ENCODE measurements at regions not wholly inside any gene's neighbourhood (a gene's known extent, or its start where the extent isn't known, plus 50 kb on each side); places are given as distances from the start of the nearest gene placed in this dataset.
"Not testable (repeated sequence)": the region's sequence is repeated elsewhere in the genome, so short reads cannot be mapped to it uniquely, and the experiment has no call there.

GRCh38 chr11:34830648-34831047 lies 85.5 kb downstream of the APIP start:
- no peak for DNase-seq

GRCh38 chr11:34830035-34830434 lies 86.1 kb downstream of the APIP start:
- DNase-seq, result no peak

- DNase-seq, result no peak
Observed at GRCh38 chr11:34827228-34827627, 89.0 kb downstream of the APIP start.

GRCh38 chr11:34826384-34826726 lies 89.8 kb downstream of the APIP start:
- DNase-seq, result no peak

- DNase-seq, result no peak
Observed at GRCh38 chr11:34825670-34826383, 90.4 kb downstream of the APIP start.

- DNase-seq, result no peak
Observed at GRCh38 chr11:34825315-34825669, 90.9 kb downstream of the APIP start.

- DNase-seq, result no peak
Observed at GRCh38 chr11:34824425-34824824, 91.8 kb downstream of the APIP start.

GRCh38 chr11:34823639-34824038 lies 92.5 kb downstream of the APIP start:
- no peak for DNase-seq

GRCh38 chr11:34823197-34823596 lies 93.0 kb downstream of the APIP start:
- no peak for DNase-seq

GRCh38 chr11:34819740-34820482 lies 96.3 kb downstream of the APIP start:
- DNase-seq, result no peak

- not testable (repeated sequence) for DNase-seq
Observed at GRCh38 chr11:34817812-34818211, 98.4 kb downstream of the APIP start.

- no peak for DNase-seq
Observed at GRCh38 chr11:34816698-34817213, 99.4 kb downstream of the APIP start.

- no peak for DNase-seq
Observed at GRCh38 chr11:34812905-34813576, 103.1 kb downstream of the APIP start.

- DNase-seq, result no peak
Observed at GRCh38 chr11:34811858-34812257, 104.3 kb downstream of the APIP start.

- no peak for DNase-seq
Observed at GRCh38 chr11:34810107-34810562, 106.0 kb downstream of the APIP start.

GRCh38 chr11:34809191-34810106 lies 106.7 kb downstream of the APIP start:
- DNase-seq, result no peak

GRCh38 chr11:34806875-34807274 lies 109.3 kb downstream of the APIP start:
- no peak for DNase-seq

- DNase-seq, result no peak
Observed at GRCh38 chr11:34805937-34806336, 110.2 kb downstream of the APIP start.

GRCh38 chr11:34799848-34800247 lies 116.3 kb downstream of the APIP start:
- DNase-seq, result no peak

GRCh38 chr11:34798985-34799384 lies 117.2 kb downstream of the APIP start:
- DNase-seq, result no peak

- not testable (repeated sequence) for DNase-seq
Observed at GRCh38 chr11:34797497-34797896, 118.7 kb downstream of the APIP start.

GRCh38 chr11:34795641-34796040 lies 120.5 kb downstream of the APIP start:
- DNase-seq, result no peak

- no peak for DNase-seq
Observed at GRCh38 chr11:34794696-34795095, 121.5 kb downstream of the APIP start.
